CD4-positive, alpha-beta memory T cell (primary cell): ENCODE measurements at regions not wholly inside any gene's neighbourhood (a gene's known extent, or its start where the extent isn't known, plus 50 kb on each side); places are given as distances from the start of the nearest gene placed in this dataset.
"Not testable (repeated sequence)": the region's sequence is repeated elsewhere in the genome, so short reads cannot be mapped to it uniquely, and the experiment has no call there.

Experiments used
- CTCF ChIA-PET: fragments of 350-600 bp; sonication (Branson Sonifier 250); formaldehyde crosslinking; loops from one replicate; lab custom pipeline; 2021; ENCODE audit warnings: inconsistent platforms; ENCODE audit not compliant: partially characterized antibody; lab: Charles Lee
- POLR2A ChIA-PET: fragments of 350-600 bp; sonication (Branson Sonifier 250); formaldehyde crosslinking; loops from one replicate; lab custom pipeline; 2021; ENCODE audit not compliant: partially characterized antibody; lab: Charles Lee
- DNase-seq, 5 donors: peaks; one replicate each; pipeline versions ENCODE4 v3.0.0 to v3.0.0-alpha.2; 2020 to 2022; ENCODE audit warnings: mixed read lengths in 1 of 5
- H3K27ac ChIP-seq: one replicate; pipeline ENCODE4 v1.7.0; 2013; ENCODE audit warnings: low read depth, low read length
- H3K27me3 ChIP-seq: 2 replicates; pipeline ENCODE4 v1.7.0; 2013; ENCODE audit warnings: mild to moderate bottlenecking, low read length, moderate library complexity; ENCODE audit not compliant: insufficient read depth
- H3K36me3 ChIP-seq: 2 replicates; pipeline ENCODE4 v1.7.0; 2013; ENCODE audit warnings: mild to moderate bottlenecking, low read length, moderate library complexity; ENCODE audit not compliant: insufficient read depth
- H3K4me1 ChIP-seq: 2 replicates; pipeline ENCODE4 v1.7.0; 2013; ENCODE audit warnings: mild to moderate bottlenecking, low read length, moderate library complexity; ENCODE audit not compliant: insufficient read depth
- H3K4me3 ChIP-seq, 2 donors: one replicate each; pipeline ENCODE4 v1.7.0; 2013; ENCODE audit warnings: low read length in 2 of 2, mild to moderate bottlenecking in 1 of 2
- H3K9me3 ChIP-seq, 2 donors: one replicate each; pipeline ENCODE4 v1.7.0; 2013; ENCODE audit warnings: low read length in 2 of 2, control low read depth in 1 of 2; ENCODE audit not compliant: control insufficient read depth in 1 of 2
- H3K27ac Mint-ChIP-seq, 7 donors: one replicate each; pipeline ENCODE4 v1.8.0; 2020 to 2021; ENCODE audit warnings: mixed read lengths in 7 of 7, mild to moderate bottlenecking in 6 of 7, inconsistent platforms in 3 of 7, moderate library complexity in 3 of 7
- H3K27me3 Mint-ChIP-seq, 2 donors: one replicate each; pipeline ENCODE4 v1.8.0; 2020 to 2021; ENCODE audit warnings: mixed read lengths in 2 of 2
- H3K36me3 Mint-ChIP-seq, 2 donors: one replicate each; pipeline ENCODE4 v1.8.0; 2020 to 2021; ENCODE audit warnings: mixed read lengths in 2 of 2, inconsistent platforms in 1 of 2, mild to moderate bottlenecking in 1 of 2
- H3K4me1 Mint-ChIP-seq, 4 donors: one replicate each; pipeline ENCODE4 v1.8.0; 2020 to 2021; ENCODE audit warnings: mixed read lengths in 4 of 4, mild to moderate bottlenecking in 1 of 4
- H3K4me3 Mint-ChIP-seq, 8 donors: one replicate each; pipeline ENCODE4 v1.8.0; 2020 to 2021; ENCODE audit warnings: mixed read lengths in 8 of 8, mild to moderate bottlenecking in 7 of 8, moderate library complexity in 6 of 8, inconsistent platforms in 3 of 8
- H3K9me3 Mint-ChIP-seq, 8 donors: one replicate each; pipeline ENCODE4 v1.8.0; 2020 to 2021; ENCODE audit warnings: mixed read lengths in 8 of 8, mild to moderate bottlenecking in 5 of 8, inconsistent platforms in 3 of 8, moderate library complexity in 1 of 8
- intact Hi-C: fragments of 100-400 bp; cut with micrococcal nuclease; formaldehyde crosslinking; loops from one replicate; pipeline ENCODE4 v1.15.1; 2023

GRCh38 chr16:22695773-22696172, 118.2 kb upstream of the HS3ST2 start:
- H3K27ac Mint-ChIP-seq, result not testable (repeated sequence)

GRCh38 chr16:22699356-22699755, 114.6 kb upstream of the HS3ST2 start:
- H3K9me3 ChIP-seq, result no peaks in the 10 kb centered on the region
- peaks cover 17 to 30% of the 10 kb centered on the region in 2 donors for H3K27me3 Mint-ChIP-seq
- no peaks in the 10 kb centered on the region for H3K27me3 ChIP-seq
- no peaks in the 10 kb centered on the region for H3K36me3 ChIP-seq
- peaks cover 0 to 4% (median 0%) of the 10 kb centered on the region in 8 donors for H3K9me3 Mint-ChIP-seq
- no peak overlapping the region for H3K4me3 Mint-ChIP-seq
- H3K4me1 ChIP-seq, result no peaks in the 10 kb centered on the region
- no peak for DNase-seq
- no peaks in the 10 kb centered on the region for H3K4me1 Mint-ChIP-seq
- POLR2A ChIA-PET, result no interaction called here
- no peaks in the 10 kb centered on the region for H3K36me3 Mint-ChIP-seq
- CTCF ChIA-PET, result no interaction called here
- no peak overlapping the region for H3K27ac Mint-ChIP-seq
- no peak overlapping the region for H3K27ac ChIP-seq
- no peak overlapping the region for H3K4me3 ChIP-seq
- intact Hi-C loops, result no loop called here

More at GRCh38 chr16:22695773-22696172, 118.2 kb upstream of the HS3ST2 start:
- H3K36me3 Mint-ChIP-seq, POLR2A ChIA-PET, H3K4me1 ChIP-seq, H3K4me3 Mint-ChIP-seq, H3K4me1 Mint-ChIP-seq, H3K4me3 ChIP-seq, H3K27ac ChIP-seq, H3K36me3 ChIP-seq, H3K9me3 ChIP-seq, DNase-seq, H3K9me3 Mint-ChIP-seq, H3K27me3 ChIP-seq, intact Hi-C loops: not testable (repeated sequence)
- peaks cover 9 to 11% of the 10 kb centered on the region in 2 donors for H3K27me3 Mint-ChIP-seq
- CTCF ChIA-PET, result interaction anchor here (1.0 to 1.3 kb wide), 4 partner anchors 10 to 1509 kb away, joined by 3 to 4 read pairs (median 3); no protein-coding TSS in a partner anchor

GRCh38 chr16:22705799-22706198, 108.2 kb upstream of the HS3ST2 start:
- no peaks in the 10 kb centered on the region for H3K4me1 Mint-ChIP-seq
- no peaks in the 10 kb centered on the region for H3K27me3 ChIP-seq
- H3K4me3 ChIP-seq, result no peak overlapping the region
- peaks cover 11 to 22% of the 10 kb centered on the region in 2 donors for H3K27me3 Mint-ChIP-seq
- no peak overlapping the region for H3K27ac Mint-ChIP-seq
- ChIA-PET POLR2A (no interaction called here), CTCF (no interaction called here)
- no peaks in the 10 kb centered on the region for H3K9me3 ChIP-seq
- DNase-seq, result no peak
- H3K4me3 Mint-ChIP-seq, result no peak overlapping the region
- H3K27ac ChIP-seq, result no peak overlapping the region
- peaks cover 0 to 2% (median 0%) of the 10 kb centered on the region in 8 donors for H3K9me3 Mint-ChIP-seq
- intact Hi-C loops, result no loop called here
- no peaks in the 10 kb centered on the region for H3K36me3 Mint-ChIP-seq
- no peaks in the 10 kb centered on the region for H3K36me3 ChIP-seq
- no peaks in the 10 kb centered on the region for H3K4me1 ChIP-seq

- H3K4me3 Mint-ChIP-seq, result no peak overlapping the region
- Histone ChIP-seq H3K9me3 (peaks cover 0 to 11% of the 10 kb centered on the region in 2 donors), H3K36me3 (no peaks in the 10 kb centered on the region), H3K27ac (no peak overlapping the region), H3K4me1 (no peaks in the 10 kb centered on the region), H3K4me3 (no peak overlapping the region), H3K27me3 (no peaks in the 10 kb centered on the region)
- H3K27ac Mint-ChIP-seq, result no peak overlapping the region
- H3K9me3 Mint-ChIP-seq, result peaks cover 0 to 43% (median 28%) of the 10 kb centered on the region in 8 donors
- peaks cover 2% of the 10 kb centered on the region in 2 donors for H3K27me3 Mint-ChIP-seq
- no peak for DNase-seq
- peaks cover 0 to 2% of the 10 kb centered on the region in 2 donors for H3K36me3 Mint-ChIP-seq
- intact Hi-C loops, result no loop called here
- POLR2A ChIA-PET, result no interaction called here
- CTCF ChIA-PET, result no interaction called here
- no peaks in the 10 kb centered on the region for H3K4me1 Mint-ChIP-seq
These were observed 103.6 kb upstream of the HS3ST2 start for GRCh38 chr16:22710326-22710725.

GRCh38 chr16:22711847-22712246, 102.1 kb upstream of the HS3ST2 start:
- H3K27me3 ChIP-seq, result no peaks in the 10 kb centered on the region
- H3K36me3 ChIP-seq, result no peaks in the 10 kb centered on the region
- peaks cover 0 to 11% of the 10 kb centered on the region in 2 donors for H3K9me3 ChIP-seq
- intact Hi-C loops, result no loop called here
- H3K4me1 ChIP-seq, result no peaks in the 10 kb centered on the region
- Mint-ChIP-seq H3K4me3 (no peak overlapping the region), H3K9me3 (peaks cover 0 to 43% (median 28%) of the 10 kb centered on the region in 8 donors), H3K27ac (no peak overlapping the region), H3K27me3 (peaks cover 1 to 3% of the 10 kb centered on the region in 2 donors), H3K4me1 (no peaks in the 10 kb centered on the region), H3K36me3 (peaks cover 0 to 2% of the 10 kb centered on the region in 2 donors)
- no peak overlapping the region for H3K27ac ChIP-seq
- CTCF ChIA-PET, result no interaction called here
- POLR2A ChIA-PET, result no interaction called here
- H3K4me3 ChIP-seq, result no peak overlapping the region
- DNase-seq, result no peak

GRCh38 chr16:22712471-22712870, 101.5 kb upstream of the HS3ST2 start:
- Histone ChIP-seq H3K27me3 (no peaks in the 10 kb centered on the region), H3K4me3 (no peak overlapping the region), H3K36me3 (no peaks in the 10 kb centered on the region), H3K27ac (no peak overlapping the region), H3K4me1 (no peaks in the 10 kb centered on the region), H3K9me3 (peaks cover 0 to 11% of the 10 kb centered on the region in 2 donors)
- intact Hi-C loops, result no loop called here
- peaks cover 0 to 43% (median 28%) of the 10 kb centered on the region in 8 donors for H3K9me3 Mint-ChIP-seq
- H3K36me3 Mint-ChIP-seq, result peaks cover 0 to 2% of the 10 kb centered on the region in 2 donors
- POLR2A ChIA-PET, result no interaction called here
- CTCF ChIA-PET, result no interaction called here
- no peak overlapping the region for H3K27ac Mint-ChIP-seq
- H3K4me1 Mint-ChIP-seq, result no peaks in the 10 kb centered on the region
- no peak overlapping the region for H3K4me3 Mint-ChIP-seq
- peaks cover 1 to 4% of the 10 kb centered on the region in 2 donors for H3K27me3 Mint-ChIP-seq
- no peak for DNase-seq

- H3K4me1 Mint-ChIP-seq, H3K36me3 ChIP-seq, POLR2A ChIA-PET, H3K9me3 ChIP-seq, H3K27me3 ChIP-seq, H3K4me1 ChIP-seq, H3K4me3 Mint-ChIP-seq, CTCF ChIA-PET, H3K27ac Mint-ChIP-seq, intact Hi-C loops, H3K4me3 ChIP-seq, H3K27ac ChIP-seq, H3K36me3 Mint-ChIP-seq, DNase-seq: not testable (repeated sequence)
- Mint-ChIP-seq H3K27me3 (peaks cover 15 to 17% of the 10 kb centered on the region in 2 donors), H3K9me3 (peaks cover 4 to 26% (median 10%) of the 10 kb centered on the region in 8 donors)
These were observed 95.4 kb upstream of the HS3ST2 start for GRCh38 chr16:22718598-22718997.

GRCh38 chr16:22719945-22720344, 94.0 kb upstream of the HS3ST2 start:
- Mint-ChIP-seq H3K4me1 (no peaks in the 10 kb centered on the region), H3K27ac (no peak overlapping the region), H3K36me3 (no peaks in the 10 kb centered on the region), H3K4me3 (no peak overlapping the region), H3K27me3 (peaks cover 17 to 19% of the 10 kb centered on the region in 2 donors), H3K9me3 (peaks cover 0 to 13% (median 4%) of the 10 kb centered on the region in 8 donors)
- ChIA-PET CTCF (no interaction called here), POLR2A (no interaction called here)
- no peak for DNase-seq
- no peaks in the 10 kb centered on the region for H3K27me3 ChIP-seq
- H3K9me3 ChIP-seq, result no peaks in the 10 kb centered on the region
- H3K4me1 ChIP-seq, result no peaks in the 10 kb centered on the region
- H3K27ac ChIP-seq, result no peak overlapping the region
- intact Hi-C loops, result no loop called here
- H3K4me3 ChIP-seq, result no peak overlapping the region
- no peaks in the 10 kb centered on the region for H3K36me3 ChIP-seq
